ENCODE measurements at regions not wholly inside any gene's neighbourhood (a gene's known extent, or its start where the extent isn't known, plus 50 kb on each side); places are given as distances from the start of the nearest gene placed in this dataset.

- no peak for TF ChIP-seq TAF1 (IDR thresholded peaks at IDR 0.05; ENCODE audit: borderline replicate concordance, insufficient read depth, low read length)
- no peak for TF ChIP-seq POLR2AphosphoS5 (IDR thresholded peaks at IDR 0.05; ENCODE audit: low read depth, low read length)
- TF ChIP-seq, protein P1, sequence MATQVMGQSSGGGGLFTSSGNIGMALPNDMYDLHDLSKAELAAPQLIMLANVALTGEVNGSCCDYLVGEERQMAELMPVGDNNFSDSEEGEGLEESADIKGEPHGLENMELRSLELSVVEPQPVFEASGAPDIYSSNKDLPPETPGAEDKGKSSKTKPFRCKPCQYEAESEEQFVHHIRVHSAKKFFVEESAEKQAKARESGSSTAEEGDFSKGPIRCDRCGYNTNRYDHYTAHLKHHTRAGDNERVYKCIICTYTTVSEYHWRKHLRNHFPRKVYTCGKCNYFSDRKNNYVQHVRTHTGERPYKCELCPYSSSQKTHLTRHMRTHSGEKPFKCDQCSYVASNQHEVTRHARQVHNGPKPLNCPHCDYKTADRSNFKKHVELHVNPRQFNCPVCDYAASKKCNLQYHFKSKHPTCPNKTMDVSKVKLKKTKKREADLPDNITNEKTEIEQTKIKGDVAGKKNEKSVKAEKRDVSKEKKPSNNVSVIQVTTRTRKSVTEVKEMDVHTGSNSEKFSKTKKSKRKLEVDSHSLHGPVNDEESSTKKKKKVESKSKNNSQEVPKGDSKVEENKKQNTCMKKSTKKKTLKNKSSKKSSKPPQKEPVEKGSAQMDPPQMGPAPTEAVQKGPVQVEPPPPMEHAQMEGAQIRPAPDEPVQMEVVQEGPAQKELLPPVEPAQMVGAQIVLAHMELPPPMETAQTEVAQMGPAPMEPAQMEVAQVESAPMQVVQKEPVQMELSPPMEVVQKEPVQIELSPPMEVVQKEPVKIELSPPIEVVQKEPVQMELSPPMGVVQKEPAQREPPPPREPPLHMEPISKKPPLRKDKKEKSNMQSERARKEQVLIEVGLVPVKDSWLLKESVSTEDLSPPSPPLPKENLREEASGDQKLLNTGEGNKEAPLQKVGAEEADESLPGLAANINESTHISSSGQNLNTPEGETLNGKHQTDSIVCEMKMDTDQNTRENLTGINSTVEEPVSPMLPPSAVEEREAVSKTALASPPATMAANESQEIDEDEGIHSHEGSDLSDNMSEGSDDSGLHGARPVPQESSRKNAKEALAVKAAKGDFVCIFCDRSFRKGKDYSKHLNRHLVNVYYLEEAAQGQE (IDR thresholded peaks at IDR 0.05; ENCODE audit: insufficient read depth in 1 of 2, low read depth in 2 of 2, low read length in 2 of 2) = no peak
- TF ChIP-seq FOXP2 (optimal IDR thresholded peaks at IDR 0.05; ENCODE audit: borderline replicate concordance, extremely low read depth, extremely low read length, insufficient read depth) = no peak
- no peak for TF ChIP-seq SIN3A (IDR thresholded peaks at IDR 0.05; ENCODE audit: borderline replicate concordance, insufficient read depth, low read length)
Measured at GRCh38 chr15:96390986-96391385, 60.5 kb downstream of the NR2F2 start.

- TF ChIP-seq, protein P1 (IDR thresholded peaks at IDR 0.05; ENCODE audit: insufficient read depth in 1 of 2, low read depth in 2 of 2, low read length in 2 of 2) = no peak
- TF ChIP-seq FOXP2 (optimal IDR thresholded peaks at IDR 0.05; ENCODE audit: borderline replicate concordance, extremely low read depth, extremely low read length, insufficient read depth) = no peak
Measured at GRCh38 chr15:96392380-96393208, 62.1 kb downstream of the NR2F2 start.

- TF ChIP-seq TAF1 (IDR thresholded peaks at IDR 0.05; ENCODE audit: borderline replicate concordance, insufficient read depth, low read length) (no peak), SIN3A (IDR thresholded peaks at IDR 0.05; ENCODE audit: borderline replicate concordance, insufficient read depth, low read length) (no peak), FOXP2 (optimal IDR thresholded peaks at IDR 0.05; ENCODE audit: borderline replicate concordance, extremely low read depth, extremely low read length, insufficient read depth) (no peak), POLR2AphosphoS5 (IDR thresholded peaks at IDR 0.05; ENCODE audit: low read depth, low read length) (no peak)
- TF ChIP-seq, protein P1 (IDR thresholded peaks at IDR 0.05; ENCODE audit: insufficient read depth in 1 of 2, low read depth in 2 of 2, low read length in 2 of 2) = no peak
Measured at GRCh38 chr15:96393209-96393513, 62.7 kb downstream of the NR2F2 start.

GRCh38 chr15:96395687-96396086 lies 65.2 kb downstream of the NR2F2 start:
- TF ChIP-seq FOXP2 (optimal IDR thresholded peaks at IDR 0.05; ENCODE audit: borderline replicate concordance, extremely low read depth, extremely low read length, insufficient read depth) (no peak), POLR2AphosphoS5 (IDR thresholded peaks at IDR 0.05; ENCODE audit: low read depth, low read length) (no peak), TAF1 (IDR thresholded peaks at IDR 0.05; ENCODE audit: borderline replicate concordance, insufficient read depth, low read length) (no peak), SIN3A (IDR thresholded peaks at IDR 0.05; ENCODE audit: borderline replicate concordance, insufficient read depth, low read length) (no peak)
- TF ChIP-seq, protein P1 (IDR thresholded peaks at IDR 0.05; ENCODE audit: insufficient read depth in 1 of 2, low read depth in 2 of 2, low read length in 2 of 2) = no peak

DNA sequence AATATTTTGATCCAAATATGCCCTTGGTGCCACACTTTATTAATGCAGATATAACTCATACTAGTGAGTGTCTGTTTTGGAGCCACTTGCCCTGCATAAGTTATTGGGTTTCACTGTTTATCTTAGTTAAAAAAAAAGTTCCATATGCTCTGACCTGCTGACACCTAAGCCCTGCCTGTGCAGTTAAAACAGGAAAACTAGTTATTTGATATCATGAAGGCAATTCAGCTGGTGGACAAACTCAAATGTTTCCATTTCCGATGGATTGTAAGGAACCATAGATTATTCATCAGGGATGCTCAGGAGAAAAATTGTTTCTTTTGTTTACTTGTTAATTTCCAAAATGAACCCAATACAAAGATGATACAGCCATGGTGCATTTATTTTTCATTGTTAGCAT lies 68.3 kb downstream of the NR2F2 start:
- TF ChIP-seq SIN3A (IDR thresholded peaks at IDR 0.05; ENCODE audit: borderline replicate concordance, insufficient read depth, low read length) = no peak

Data from PFSK-1 (cell line).